Breast epithelium (tissue), 3 donors: ENCODE measurements at regions not wholly inside any gene's neighbourhood (a gene's known extent, or its start where the extent isn't known, plus 50 kb on each side); places are given as distances from the start of the nearest gene placed in this dataset.

Experiments used
- CTCF ChIP-seq, 3 donors: fragments of 450-650 bp; IDR thresholded peaks; one replicate each; pipeline ENCODE4 v1.5.1; 2016 to 2017; ENCODE audit warnings: antibody characterized with exemption in 3 of 3, mild to moderate bottlenecking in 3 of 3, moderate library complexity in 3 of 3
- POLR2A ChIP-seq: fragments of 450-650 bp; IDR thresholded peaks from one replicate; pipeline ENCODE4 v1.6.1; 2016; ENCODE audit warnings: antibody characterized with exemption, mild to moderate bottlenecking, moderate library complexity

- TF ChIP-seq CTCF (IDR thresholded peaks at IDR 0.05) (no peak), POLR2A (no peak)
Observed at GRCh38 chr5:179427032-179427675, 81.9 kb upstream of the ADAMTS2 start.
